MG63 (cell line): ENCODE measurements at regions not wholly inside any gene's neighbourhood (a gene's known extent, or its start where the extent isn't known, plus 50 kb on each side); places are given as distances from the start of the nearest gene placed in this dataset.
"Not testable (repeated sequence)": the region's sequence is repeated elsewhere in the genome, so short reads cannot be mapped to it uniquely, and the experiment has no call there.

ENCODE experiments used
- DNase-seq: peaks from one replicate; pipeline ENCODE4 v3.0.0-alpha.2; 2020
- H3K27me3 ChIP-seq: fragments of 250-450 bp; sonication (Bioruptor Pico); 2 replicates; pipeline ENCODE4 v1.5.1; 2020; ENCODE audit warnings: mild to moderate bottlenecking, moderate library complexity
- H3K36me3 ChIP-seq: fragments of 250-450 bp; sonication (Bioruptor Pico); 2 replicates; pipeline ENCODE4 v1.5.1; 2020; ENCODE audit warnings: mild to moderate bottlenecking, moderate library complexity
- H3K4me3 ChIP-seq: fragments of 250-450 bp; sonication (Bioruptor Pico); 2 replicates; pipeline ENCODE4 v1.5.1; 2020; ENCODE audit warnings: mild to moderate bottlenecking, moderate library complexity
- H3K9me3 ChIP-seq: fragments of 250-450 bp; sonication (Bioruptor Pico); 2 replicates; pipeline ENCODE4 v1.5.1; 2020; ENCODE audit warnings: mild to moderate bottlenecking, moderate library complexity

GRCh38 chr10:30726783-30727414 is 97.3 kb upstream of the LYZL2 start:
- DNase-seq: peak; percentile 62
- not testable (repeated sequence) for H3K36me3 ChIP-seq, H3K4me3 ChIP-seq, H3K27me3 ChIP-seq, H3K9me3 ChIP-seq

GRCh38 chr10:30725661-30726060 is 96.1 kb upstream of the LYZL2 start:
- Histone ChIP-seq H3K27me3 (no peaks in the 10 kb centered on the region), H3K4me3 (no peak overlapping the region), H3K36me3 (no peaks in the 10 kb centered on the region), H3K9me3 (0 out of 2 replicates have a peak, but pooled peaks cover 4% of the 10 kb centered on the region)
- no peak for DNase-seq

- no peak for DNase-seq
- H3K9me3 ChIP-seq: no peaks in the 10 kb centered on the region
- H3K4me3 ChIP-seq: no peak overlapping the region
- no peaks in the 10 kb centered on the region for H3K36me3 ChIP-seq
- no peaks in the 10 kb centered on the region for H3K27me3 ChIP-seq
Observed at GRCh38 chr10:30724296-30724695, 94.7 kb upstream of the LYZL2 start.

- H3K4me3 ChIP-seq: no peak overlapping the region
- DNase-seq: no peak
- H3K9me3 ChIP-seq: no peaks in the 10 kb centered on the region
- no peaks in the 10 kb centered on the region for H3K27me3 ChIP-seq
- no peaks in the 10 kb centered on the region for H3K36me3 ChIP-seq
Observed at GRCh38 chr10:30722956-30723620, 93.5 kb upstream of the LYZL2 start.

GRCh38 chr10:30719832-30720231 is 90.3 kb upstream of the LYZL2 start:
- Histone ChIP-seq H3K9me3 (no peaks in the 10 kb centered on the region), H3K27me3 (no peaks in the 10 kb centered on the region), H3K4me3 (no peak overlapping the region), H3K36me3 (no peaks in the 10 kb centered on the region)
- DNase-seq: no peak

GRCh38 chr10:30709700-30710358 is 80.3 kb upstream of the LYZL2 start:
- Histone ChIP-seq H3K36me3 (no peaks in the 10 kb centered on the region), H3K9me3 (peaks cover 3% of the 10 kb centered on the region; the same call in 1 of the 2 replicates), H3K27me3 (no peaks in the 10 kb centered on the region), H3K4me3 (no peak overlapping the region)
- no peak for DNase-seq

GRCh38 chr10:30709229-30709628 is 79.7 kb upstream of the LYZL2 start:
- Histone ChIP-seq H3K27me3 (no peaks in the 10 kb centered on the region), H3K36me3 (no peaks in the 10 kb centered on the region), H3K9me3 (peaks cover 3% of the 10 kb centered on the region; the same call in 1 of the 2 replicates), H3K4me3 (no peak overlapping the region)
- no peak for DNase-seq

- Histone ChIP-seq H3K9me3 (no peaks in the 10 kb centered on the region), H3K36me3 (no peaks in the 10 kb centered on the region), H3K4me3 (no peak overlapping the region), H3K27me3 (no peaks in the 10 kb centered on the region)
- no peak for DNase-seq
Observed at GRCh38 chr10:30708234-30708633, 78.7 kb upstream of the LYZL2 start.

- not testable (repeated sequence) for H3K27me3 ChIP-seq, H3K36me3 ChIP-seq, DNase-seq, H3K4me3 ChIP-seq, H3K9me3 ChIP-seq
Observed at GRCh38 chr10:30706189-30706588, 76.6 kb upstream of the LYZL2 start.

GRCh38 chr10:30705625-30706149 is 76.1 kb upstream of the LYZL2 start:
- H3K36me3 ChIP-seq: no peaks in the 10 kb centered on the region
- H3K4me3 ChIP-seq: no peak overlapping the region
- H3K27me3 ChIP-seq: no peaks in the 10 kb centered on the region
- no peak for DNase-seq
- H3K9me3 ChIP-seq: no peaks in the 10 kb centered on the region

GRCh38 chr10:30705101-30705624 is 75.6 kb upstream of the LYZL2 start:
- Histone ChIP-seq H3K9me3 (no peaks in the 10 kb centered on the region), H3K36me3 (no peaks in the 10 kb centered on the region), H3K27me3 (no peaks in the 10 kb centered on the region), H3K4me3 (no peak overlapping the region)
- DNase-seq: no peak

GRCh38 chr10:30704601-30705100 is 75.1 kb upstream of the LYZL2 start:
- H3K36me3 ChIP-seq, H3K4me3 ChIP-seq, H3K9me3 ChIP-seq, H3K27me3 ChIP-seq, DNase-seq: not testable (repeated sequence)

GRCh38 chr10:30704026-30704600 is 74.6 kb upstream of the LYZL2 start:
- H3K36me3 ChIP-seq: no peaks in the 10 kb centered on the region
- DNase-seq: no peak

GRCh38 chr10:30703446-30703845 is 73.9 kb upstream of the LYZL2 start:
- H3K9me3 ChIP-seq, H3K4me3 ChIP-seq, DNase-seq, H3K36me3 ChIP-seq, H3K27me3 ChIP-seq: not testable (repeated sequence)

More at GRCh38 chr10:30704026-30704600, 74.6 kb upstream of the LYZL2 start:
- Histone ChIP-seq H3K4me3 (no peak overlapping the region), H3K9me3 (no peaks in the 10 kb centered on the region), H3K27me3 (no peaks in the 10 kb centered on the region)

GRCh38 chr10:30702860-30703259 is 73.3 kb upstream of the LYZL2 start:
- H3K4me3 ChIP-seq: no peak overlapping the region
- DNase-seq: no peak
- H3K36me3 ChIP-seq: no peaks in the 10 kb centered on the region
- H3K27me3 ChIP-seq: no peaks in the 10 kb centered on the region
- H3K9me3 ChIP-seq: no peaks in the 10 kb centered on the region

GRCh38 chr10:30701451-30702173 is 72.1 kb upstream of the LYZL2 start:
- peak; percentile 71 for DNase-seq
- H3K4me3 ChIP-seq: no peak overlapping the region

More at GRCh38 chr10:30701451-30702173, 72.1 kb upstream of the LYZL2 start:
- Histone ChIP-seq H3K9me3 (no peaks in the 10 kb centered on the region), H3K36me3 (no peaks in the 10 kb centered on the region), H3K27me3 (no peaks in the 10 kb centered on the region)
